HG02642 (cell line): ENCODE measurements at regions not wholly inside any gene's neighbourhood (a gene's known extent, or its start where the extent isn't known, plus 50 kb on each side); places are given as distances from the start of the nearest gene placed in this dataset.
"Not testable (repeated sequence)": the region's sequence is repeated elsewhere in the genome, so short reads cannot be mapped to it uniquely, and the experiment has no call there.

Experiments
- ATAC-seq: cut with Tn5 transposase; IDR thresholded peaks from one replicate; pipeline ENCODE4 v1.9.1; 2021; ENCODE audit warnings: mild to moderate bottlenecking; ENCODE audit not compliant: unreplicated experiment, poor library complexity

- ATAC-seq = no peak
Measured at GRCh38 chr10:44132361-44133289, 252.3 kb downstream of the CXCL12 start.

GRCh38 chr10:44126291-44126717 is 258.6 kb downstream of the CXCL12 start:
- ATAC-seq = no peak

- ATAC-seq = no peak
Measured at GRCh38 chr10:44125879-44126278, 259.0 kb downstream of the CXCL12 start.

GRCh38 chr10:44118500-44118899 is 266.4 kb downstream of the CXCL12 start:
- no peak for ATAC-seq

- no peak for ATAC-seq
Measured at GRCh38 chr10:44116474-44116873, 268.4 kb downstream of the CXCL12 start.

GRCh38 chr10:44115516-44115915 is 269.4 kb downstream of the CXCL12 start:
- no peak for ATAC-seq

- no peak for ATAC-seq
Measured at GRCh38 chr10:44114441-44114840, 270.5 kb downstream of the CXCL12 start.

- not testable (repeated sequence) for ATAC-seq
Measured at GRCh38 chr10:44112280-44112679, 272.6 kb downstream of the CXCL12 start.

- no peak for ATAC-seq
Measured at GRCh38 chr10:44105696-44106095, 279.2 kb downstream of the CXCL12 start.

- ATAC-seq = no peak
Measured at GRCh38 chr10:44102726-44103255, 282.1 kb downstream of the CXCL12 start.

GRCh38 chr10:44101082-44101481 is 283.8 kb downstream of the CXCL12 start:
- ATAC-seq = no peak

- ATAC-seq = no peak
Measured at GRCh38 chr10:44099511-44099910, 285.4 kb downstream of the CXCL12 start.

- ATAC-seq = not testable (repeated sequence)
Measured at GRCh38 chr10:44096217-44096616, 288.7 kb downstream of the CXCL12 start.

GRCh38 chr10:44089671-44090070 is 295.2 kb downstream of the CXCL12 start:
- no peak for ATAC-seq

GRCh38 chr10:44087403-44087802 is 297.5 kb downstream of the CXCL12 start:
- no peak for ATAC-seq

GRCh38 chr10:44083719-44084400 is 301.0 kb downstream of the CXCL12 start:
- no peak for ATAC-seq

GRCh38 chr10:44071479-44071878 is 313.4 kb downstream of the CXCL12 start:
- ATAC-seq = no peak

- ATAC-seq = no peak
Measured at GRCh38 chr10:44070282-44070681, 314.6 kb downstream of the CXCL12 start.

GRCh38 chr10:44069573-44069972 is 315.3 kb downstream of the CXCL12 start:
- no peak for ATAC-seq

- no peak for ATAC-seq
Measured at GRCh38 chr10:44068716-44069482, 316.0 kb downstream of the CXCL12 start.
